ENCODE measurements at regions not wholly inside any gene's neighbourhood (a gene's known extent, or its start where the extent isn't known, plus 50 kb on each side); places are given as distances from the start of the nearest gene placed in this dataset.

DNA sequence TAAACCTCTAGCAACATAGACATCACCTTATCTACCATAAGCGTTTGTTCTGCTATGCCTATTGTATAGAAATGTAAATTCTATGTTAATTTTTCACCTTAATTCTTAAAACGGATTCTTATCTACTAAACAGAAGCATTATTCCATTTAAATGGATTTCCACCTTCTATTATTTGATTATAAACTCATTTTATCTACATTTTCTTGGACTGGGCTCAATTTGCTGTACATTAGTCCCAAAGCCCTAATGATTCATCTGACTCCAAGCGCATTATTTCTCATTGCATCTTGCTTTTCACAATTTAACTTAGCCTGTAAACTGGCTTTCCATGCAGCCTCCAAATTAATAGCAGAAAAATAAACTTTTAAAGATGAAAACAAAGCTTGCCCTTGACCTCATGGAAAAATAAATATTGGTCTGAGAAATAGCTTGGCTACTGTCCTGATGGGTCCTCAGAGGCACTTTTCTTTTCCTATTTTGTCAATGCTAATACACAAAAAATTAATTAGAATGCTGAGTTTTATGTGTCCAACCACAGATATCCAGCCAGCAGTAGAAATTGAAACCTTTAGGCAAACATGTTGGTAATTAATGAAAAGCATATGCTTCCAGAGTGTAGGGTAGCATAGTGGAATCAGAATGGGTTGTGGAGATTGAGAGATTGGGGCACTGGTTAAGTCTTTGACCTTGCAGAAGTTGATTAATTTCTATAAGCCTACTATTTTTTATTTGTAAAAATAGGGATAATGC lies 81.4 kb upstream of the CFAP20DC start:
- TF ChIP-seq POLR2AphosphoS5 (IDR thresholded peaks at IDR 0.05; ENCODE audit: low read depth, low read length) (no peak), POLR2A (IDR thresholded peaks at IDR 0.05; ENCODE audit: low read depth, low read length) (no peak)

All from GM12892 (cell line).